ENCODE measurements at regions not wholly inside any gene's neighbourhood (a gene's known extent, or its start where the extent isn't known, plus 50 kb on each side); places are given as distances from the start of the nearest gene placed in this dataset.

- ChIA-PET POLR2A (no interaction called here), CTCF (interaction anchor here (0.6 kb wide), 1 partner anchor 66 kb away, joined by 4 read pairs; no protein-coding TSS in a partner anchor)
- ATAC-seq, result no peak
- no peaks in the 10 kb centered on the region for H3K9me3 ChIP-seq (ENCODE audit: control insufficient read depth in 2 of 3, low read length in 3 of 3)
- Mint-ChIP-seq H3K9me3 (peaks cover 0 to 10% (median 4%) of the 10 kb centered on the region in 11 donors), H3K4me3 (no peak overlapping the region), H3K27ac (no peak overlapping the region), H3K36me3 (no peaks in the 10 kb centered on the region), H3K4me1 (no peaks in the 10 kb centered on the region), H3K27me3 (peaks cover 0 to 12% (median 4%) of the 10 kb centered on the region in 5 donors)
- intact Hi-C loops (cut with micrococcal nuclease), result no loop called here
- no peaks in the 10 kb centered on the region for H3K27me3 ChIP-seq (ENCODE audit: control insufficient read depth in 2 of 2, insufficient read depth in 2 of 2, low read length in 2 of 2)
- DNase-seq, result no peak
- no peak overlapping the region for H3K27ac ChIP-seq (ENCODE audit: low read depth, low read length)
- H3K4me1 ChIP-seq (ENCODE audit: control insufficient read depth in 2 of 2, insufficient read depth in 2 of 2, low read length in 2 of 2), result no peaks in the 10 kb centered on the region
- H3K36me3 ChIP-seq (ENCODE audit: control insufficient read depth in 2 of 3, insufficient read depth in 3 of 3, low read length in 3 of 3), result no peaks in the 10 kb centered on the region
- no peak overlapping the region for H3K4me3 ChIP-seq (ENCODE audit: low read length)
Measured at GRCh38 chr5:174806729-174807128, 82.3 kb downstream of the MSX2 start.

- no peak overlapping the region for H3K27ac Mint-ChIP-seq
- no peak for DNase-seq
- no peaks in the 10 kb centered on the region for H3K9me3 ChIP-seq (ENCODE audit: control insufficient read depth in 2 of 3, low read length in 3 of 3)
- no peaks in the 10 kb centered on the region for H3K36me3 ChIP-seq (ENCODE audit: control insufficient read depth in 2 of 3, insufficient read depth in 3 of 3, low read length in 3 of 3)
- no peak for ATAC-seq
- peaks cover 0 to 18% (median 4%) of the 10 kb centered on the region in 7 donors for H3K4me1 Mint-ChIP-seq
- H3K4me1 ChIP-seq (ENCODE audit: control insufficient read depth in 2 of 2, insufficient read depth in 2 of 2, low read length in 2 of 2), result no peaks in the 10 kb centered on the region
- H3K36me3 Mint-ChIP-seq, result no peaks in the 10 kb centered on the region
- intact Hi-C loops (cut with micrococcal nuclease), result no loop called here
- no peak overlapping the region for H3K4me3 Mint-ChIP-seq
- no peak overlapping the region for H3K4me3 ChIP-seq (ENCODE audit: low read length)
- H3K27ac ChIP-seq (ENCODE audit: low read depth, low read length), result no peak overlapping the region
- peaks cover 21 to 34% (median 23%) of the 10 kb centered on the region in 5 donors for H3K27me3 Mint-ChIP-seq
- no peaks in the 10 kb centered on the region for H3K27me3 ChIP-seq (ENCODE audit: control insufficient read depth in 2 of 2, insufficient read depth in 2 of 2, low read length in 2 of 2)
- CTCF ChIA-PET, result no interaction called here
- H3K9me3 Mint-ChIP-seq, result peaks cover 0 to 20% (median 4%) of the 10 kb centered on the region in 11 donors
- POLR2A ChIA-PET, result no interaction called here
Measured at GRCh38 chr5:174801798-174802197, 77.4 kb downstream of the MSX2 start.

GRCh38 chr5:174800435-174800834, 76.1 kb downstream of the MSX2 start:
- DNase-seq (no peak), ATAC-seq (no peak)
- intact Hi-C loops (cut with micrococcal nuclease), result no loop called here
- H3K4me3 Mint-ChIP-seq, result no peak overlapping the region
- H3K27ac Mint-ChIP-seq, result no peak overlapping the region
- no peak overlapping the region for H3K27ac ChIP-seq (ENCODE audit: low read depth, low read length)
- no peaks in the 10 kb centered on the region for H3K36me3 Mint-ChIP-seq
- ChIA-PET CTCF (no interaction called here), POLR2A (no interaction called here)
- H3K27me3 ChIP-seq (ENCODE audit: control insufficient read depth in 2 of 2, insufficient read depth in 2 of 2, low read length in 2 of 2), result no peaks in the 10 kb centered on the region
- peaks cover 22 to 46% (median 34%) of the 10 kb centered on the region in 5 donors for H3K27me3 Mint-ChIP-seq
- peaks cover 0 to 16% (median 2%) of the 10 kb centered on the region in 11 donors for H3K9me3 Mint-ChIP-seq
- no peaks in the 10 kb centered on the region for H3K9me3 ChIP-seq (ENCODE audit: control insufficient read depth in 2 of 3, low read length in 3 of 3)
- no peaks in the 10 kb centered on the region for H3K36me3 ChIP-seq (ENCODE audit: control insufficient read depth in 2 of 3, insufficient read depth in 3 of 3, low read length in 3 of 3)
- no peak overlapping the region for H3K4me3 ChIP-seq (ENCODE audit: low read length)
- H3K4me1 ChIP-seq (ENCODE audit: control insufficient read depth in 2 of 2, insufficient read depth in 2 of 2, low read length in 2 of 2), result no peaks in the 10 kb centered on the region
- H3K4me1 Mint-ChIP-seq, result peaks cover 0 to 18% (median 4%) of the 10 kb centered on the region in 7 donors

- CTCF ChIA-PET, result no interaction called here
- Histone ChIP-seq H3K9me3 (ENCODE audit: control insufficient read depth in 2 of 3, low read length in 3 of 3) (no peaks in the 10 kb centered on the region), H3K36me3 (ENCODE audit: control insufficient read depth in 2 of 3, insufficient read depth in 3 of 3, low read length in 3 of 3) (no peaks in the 10 kb centered on the region), H3K27me3 (ENCODE audit: control insufficient read depth in 2 of 2, insufficient read depth in 2 of 2, low read length in 2 of 2) (no peaks in the 10 kb centered on the region), H3K4me1 (ENCODE audit: control insufficient read depth in 2 of 2, insufficient read depth in 2 of 2, low read length in 2 of 2) (no peaks in the 10 kb centered on the region), H3K27ac (ENCODE audit: low read depth, low read length) (no peak overlapping the region), H3K4me3 (ENCODE audit: low read length) (no peak overlapping the region)
- DNase-seq, result no peak
- POLR2A ChIA-PET, result no interaction called here
- H3K9me3 Mint-ChIP-seq, result peaks cover 0 to 10% (median 2%) of the 10 kb centered on the region in 11 donors
- H3K27ac Mint-ChIP-seq, result no peak overlapping the region
- H3K4me3 Mint-ChIP-seq, result no peak overlapping the region
- no peaks in the 10 kb centered on the region for H3K36me3 Mint-ChIP-seq
- no peak for ATAC-seq
- H3K27me3 Mint-ChIP-seq, result peaks cover 22 to 43% (median 37%) of the 10 kb centered on the region in 5 donors
- intact Hi-C loops (cut with micrococcal nuclease), result no loop called here
- H3K4me1 Mint-ChIP-seq, result peaks cover 0 to 18% (median 4%) of the 10 kb centered on the region in 7 donors
Measured at GRCh38 chr5:174799121-174799520, 74.7 kb downstream of the MSX2 start.

GRCh38 chr5:174798551-174798951, 74.2 kb downstream of the MSX2 start:
- Histone ChIP-seq H3K9me3 (ENCODE audit: control insufficient read depth in 2 of 3, low read length in 3 of 3) (no peaks in the 10 kb centered on the region), H3K4me1 (ENCODE audit: control insufficient read depth in 2 of 2, insufficient read depth in 2 of 2, low read length in 2 of 2) (no peaks in the 10 kb centered on the region), H3K36me3 (ENCODE audit: control insufficient read depth in 2 of 3, insufficient read depth in 3 of 3, low read length in 3 of 3) (no peaks in the 10 kb centered on the region), H3K4me3 (ENCODE audit: low read length) (no peak overlapping the region), H3K27me3 (ENCODE audit: control insufficient read depth in 2 of 2, insufficient read depth in 2 of 2, low read length in 2 of 2) (no peaks in the 10 kb centered on the region), H3K27ac (ENCODE audit: low read depth, low read length) (no peak overlapping the region)
- no peaks in the 10 kb centered on the region for H3K36me3 Mint-ChIP-seq
- peaks cover 0 to 10% (median 2%) of the 10 kb centered on the region in 11 donors for H3K9me3 Mint-ChIP-seq
- POLR2A ChIA-PET, result no interaction called here
- peaks cover 0 to 18% (median 5%) of the 10 kb centered on the region in 7 donors for H3K4me1 Mint-ChIP-seq
- CTCF ChIA-PET, result no interaction called here
- ATAC-seq (no peak), DNase-seq (peak in 1 of 9 donors; percentile 8)
- H3K27me3 Mint-ChIP-seq, result peaks cover 25 to 45% (median 41%) of the 10 kb centered on the region in 5 donors
- intact Hi-C loops (cut with micrococcal nuclease), result no loop called here
- H3K27ac Mint-ChIP-seq, result no peak overlapping the region
- peak overlapping the region in 1 of 10 donors; percentile 44 for H3K4me3 Mint-ChIP-seq

- ATAC-seq, result no peak
- no peaks in the 10 kb centered on the region for H3K36me3 ChIP-seq (ENCODE audit: control insufficient read depth in 2 of 3, insufficient read depth in 3 of 3, low read length in 3 of 3)
- POLR2A ChIA-PET, result no interaction called here
- no peaks in the 10 kb centered on the region for H3K27me3 ChIP-seq (ENCODE audit: control insufficient read depth in 2 of 2, insufficient read depth in 2 of 2, low read length in 2 of 2)
- intact Hi-C loops (cut with micrococcal nuclease), result no loop called here
- H3K9me3 ChIP-seq (ENCODE audit: control insufficient read depth in 2 of 3, low read length in 3 of 3), result no peaks in the 10 kb centered on the region
- Mint-ChIP-seq H3K27ac (no peak overlapping the region), H3K4me3 (no peak overlapping the region), H3K9me3 (peaks cover 0 to 10% (median 2%) of the 10 kb centered on the region in 11 donors), H3K27me3 (peaks cover 25 to 61% (median 52%) of the 10 kb centered on the region in 5 donors), H3K4me1 (peaks cover 0 to 22% (median 5%) of the 10 kb centered on the region in 7 donors), H3K36me3 (no peaks in the 10 kb centered on the region)
- no peak overlapping the region for H3K27ac ChIP-seq (ENCODE audit: low read depth, low read length)
- no peak for DNase-seq
- CTCF ChIA-PET, result no interaction called here
- H3K4me3 ChIP-seq (ENCODE audit: low read length), result no peak overlapping the region
- no peaks in the 10 kb centered on the region for H3K4me1 ChIP-seq (ENCODE audit: control insufficient read depth in 2 of 2, insufficient read depth in 2 of 2, low read length in 2 of 2)
Measured at GRCh38 chr5:174796711-174797192, 72.4 kb downstream of the MSX2 start.

GRCh38 chr5:174794931-174795672, 70.7 kb downstream of the MSX2 start:
- DNase-seq, result no peak
- intact Hi-C loops (cut with micrococcal nuclease), result no loop called here
- Histone ChIP-seq H3K9me3 (ENCODE audit: control insufficient read depth in 2 of 3, low read length in 3 of 3) (no peaks in the 10 kb centered on the region), H3K27ac (ENCODE audit: low read depth, low read length) (no peak overlapping the region), H3K4me3 (ENCODE audit: low read length) (no peak overlapping the region), H3K27me3 (ENCODE audit: control insufficient read depth in 2 of 2, insufficient read depth in 2 of 2, low read length in 2 of 2) (no peaks in the 10 kb centered on the region), H3K36me3 (ENCODE audit: control insufficient read depth in 2 of 3, insufficient read depth in 3 of 3, low read length in 3 of 3) (no peaks in the 10 kb centered on the region), H3K4me1 (ENCODE audit: control insufficient read depth in 2 of 2, insufficient read depth in 2 of 2, low read length in 2 of 2) (no peaks in the 10 kb centered on the region)
- Mint-ChIP-seq H3K27me3 (peaks cover 25 to 61% (median 60%) of the 10 kb centered on the region in 5 donors), H3K36me3 (no peaks in the 10 kb centered on the region), H3K27ac (no peak overlapping the region), H3K4me3 (no peak overlapping the region), H3K9me3 (peaks cover 0 to 7% (median 0%) of the 10 kb centered on the region in 11 donors), H3K4me1 (peaks cover 0 to 22% (median 5%) of the 10 kb centered on the region in 7 donors)
- POLR2A ChIA-PET, result no interaction called here
- ATAC-seq, result no peak
- CTCF ChIA-PET, result interaction anchor here (1.2 kb wide), 1 partner anchor 376 kb away, joined by 4 read pairs; no protein-coding TSS in a partner anchor

Data from naive thymus-derived CD4-positive, alpha-beta T cell (primary cell).